Ovary (tissue), 7 donors: ENCODE measurements at regions not wholly inside any gene's neighbourhood (a gene's known extent, or its start where the extent isn't known, plus 50 kb on each side); places are given as distances from the start of the nearest gene placed in this dataset.

Experiments
- DNase-seq, 5 donors: peaks; one replicate each; pipeline ENCODE4 v3.0.0-alpha.2; 2019 to 2020
- H3K27ac ChIP-seq, 2 donors: fragments of 200-600 bp; one replicate each; pipeline versions ENCODE4 v1.5.1 to v1.8.0; 2019 to 2022
- H3K27me3 ChIP-seq: fragments of 200-600 bp; one replicate; pipeline ENCODE4 v1.8.0; 2022
- H3K36me3 ChIP-seq: fragments of 200-600 bp; sonication (generic); one replicate; pipeline ENCODE4 v1.5.1; 2019
- H3K4me1 ChIP-seq: one replicate; pipeline ENCODE4 v1.8.1; 2013; ENCODE audit warnings: mild to moderate bottlenecking, moderate library complexity; ENCODE audit not compliant: insufficient read depth
- H3K4me3 ChIP-seq: fragments of 200-600 bp; sonication (generic); one replicate; pipeline ENCODE4 v1.5.1; 2017
- H3K9me3 ChIP-seq, 2 donors: fragments of 200-600 bp in 1 of 2; sonication (generic) in 1 of 2; one replicate each; pipeline versions ENCODE4 v1.5.1 to v1.8.1; 2013 to 2019; ENCODE audit warnings: mild to moderate bottlenecking in 1 of 2, moderate library complexity in 1 of 2
- EP300 ChIP-seq: sonication (generic); formaldehyde crosslinking; IDR thresholded peaks from one replicate; pipeline ENCODE4 v1.6.1; 2017; ENCODE audit warnings: antibody characterized with exemption
- POLR2A ChIP-seq: fragments of 450-650 bp; IDR thresholded peaks from one replicate; pipeline ENCODE4 v1.6.1; 2017; ENCODE audit warnings: antibody characterized with exemption, mild to moderate bottlenecking, moderate library complexity
- WGBS, 3 donors: extraction: QIAGEN DNeasy Blood & Tissue Kit in 1 of 3; methylation state at CpG; one replicate each; pipeline versions ENCODE4 v1.1.5 to v1.1.7; 2013 to 2017; 5-methylcytosine and 5-hydroxymethylcytosine counted together
- intact Hi-C, 4 donors: fragments of 100-400 bp; cut with DNase I; formaldehyde crosslinking; loops; one replicate each; pipeline versions ENCODE4 v1.11.0 to v1.15.1; 2022 to 2023
- TF ChIP-seq, protein P1 (sequence below), 3 donors: fragments of 450-650 bp in 2 of 3; fragments of 200-600 bp in 1 of 3; IDR thresholded peaks; one replicate each; pipeline versions ENCODE4 v1.5.1 to v1.8.0; 2016 to 2022; ENCODE audit warnings: antibody characterized with exemption in 3 of 3, mild to moderate bottlenecking in 1 of 3
- donor health status: DM: no; HTN: no; CAD: no; lungs with moderate emphysema.
- donor health status: DM: no; HTN: no; CAD: no.
- donor health status: Bipolar disorder and iron deficiency.
- donor health status: DM: no; HTN: no; CAD: no.
- donor health status: DM: yes; HTN: yes; CAD: no.

DNA sequence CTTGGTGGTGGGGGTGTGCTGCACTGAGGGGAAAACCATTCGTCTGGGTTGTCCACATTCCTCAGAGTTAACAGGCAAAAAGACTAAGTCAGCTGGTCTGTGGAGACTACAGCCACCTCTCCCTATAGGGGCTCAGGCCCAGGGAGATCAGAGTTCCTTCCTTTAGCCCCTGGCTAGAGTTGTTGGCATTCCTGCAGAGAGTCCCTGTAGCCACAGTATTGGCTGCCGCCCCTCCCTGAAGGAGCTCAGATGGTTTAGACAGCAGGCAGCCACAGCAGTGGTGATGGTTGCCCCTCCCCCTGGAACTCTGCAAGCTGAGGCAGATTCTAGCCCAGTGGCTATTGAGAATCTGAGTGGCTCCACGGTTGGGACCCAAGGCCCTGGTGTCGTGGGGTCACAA, 1072.5 kb upstream of the ATXN7L3B start:
- no peaks in the 10 kb centered on the region for H3K4me1 ChIP-seq
- intact Hi-C loops: no loop called here
- 57 to 68% (median 59%) methylated on average over 4 of the region's 4 CpGs for WGBS, 3 donors
- no peak overlapping the region for H3K27ac ChIP-seq
- TF ChIP-seq POLR2A (no peak), EP300 (no peak)
- TF ChIP-seq, protein P1, sequence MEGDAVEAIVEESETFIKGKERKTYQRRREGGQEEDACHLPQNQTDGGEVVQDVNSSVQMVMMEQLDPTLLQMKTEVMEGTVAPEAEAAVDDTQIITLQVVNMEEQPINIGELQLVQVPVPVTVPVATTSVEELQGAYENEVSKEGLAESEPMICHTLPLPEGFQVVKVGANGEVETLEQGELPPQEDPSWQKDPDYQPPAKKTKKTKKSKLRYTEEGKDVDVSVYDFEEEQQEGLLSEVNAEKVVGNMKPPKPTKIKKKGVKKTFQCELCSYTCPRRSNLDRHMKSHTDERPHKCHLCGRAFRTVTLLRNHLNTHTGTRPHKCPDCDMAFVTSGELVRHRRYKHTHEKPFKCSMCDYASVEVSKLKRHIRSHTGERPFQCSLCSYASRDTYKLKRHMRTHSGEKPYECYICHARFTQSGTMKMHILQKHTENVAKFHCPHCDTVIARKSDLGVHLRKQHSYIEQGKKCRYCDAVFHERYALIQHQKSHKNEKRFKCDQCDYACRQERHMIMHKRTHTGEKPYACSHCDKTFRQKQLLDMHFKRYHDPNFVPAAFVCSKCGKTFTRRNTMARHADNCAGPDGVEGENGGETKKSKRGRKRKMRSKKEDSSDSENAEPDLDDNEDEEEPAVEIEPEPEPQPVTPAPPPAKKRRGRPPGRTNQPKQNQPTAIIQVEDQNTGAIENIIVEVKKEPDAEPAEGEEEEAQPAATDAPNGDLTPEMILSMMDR (IDR thresholded peaks at IDR 0.05): no peak
- no peaks in the 10 kb centered on the region for H3K27me3 ChIP-seq
- no peak overlapping the region for H3K4me3 ChIP-seq
- no peak for DNase-seq
- no peaks in the 10 kb centered on the region for H3K36me3 ChIP-seq
- H3K9me3 ChIP-seq: no peaks in the 10 kb centered on the region

DNA sequence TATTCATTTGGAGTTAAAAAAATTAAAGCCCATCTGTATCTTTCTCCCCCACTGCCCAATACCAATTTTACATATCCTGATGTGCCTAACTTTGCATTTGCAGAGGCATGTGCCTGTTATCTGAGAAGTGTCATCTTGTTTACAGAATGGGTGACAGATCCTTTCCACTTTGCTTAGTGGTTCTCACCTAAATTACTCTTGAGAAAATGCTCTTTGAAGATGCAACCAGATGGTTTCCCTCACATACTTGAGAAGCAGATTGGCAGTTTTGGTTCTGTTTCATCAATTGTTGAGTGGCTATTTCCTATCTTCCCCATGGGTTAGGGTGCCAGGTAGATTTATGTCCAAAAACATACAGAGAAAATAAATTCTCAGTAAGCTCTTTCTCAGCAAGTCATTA, 1051.4 kb upstream of the ATXN7L3B start:
- Histone ChIP-seq H3K27me3 (no peaks in the 10 kb centered on the region), H3K4me3 (no peak overlapping the region), H3K9me3 (no peaks in the 10 kb centered on the region), H3K36me3 (no peaks in the 10 kb centered on the region), H3K4me1 (no peaks in the 10 kb centered on the region), H3K27ac (no peak overlapping the region)
- intact Hi-C loops: no loop called here
- no peak for DNase-seq
- TF ChIP-seq POLR2A (no peak), EP300 (no peak)
- TF ChIP-seq, protein P1 (IDR thresholded peaks at IDR 0.05): no peak

DNA sequence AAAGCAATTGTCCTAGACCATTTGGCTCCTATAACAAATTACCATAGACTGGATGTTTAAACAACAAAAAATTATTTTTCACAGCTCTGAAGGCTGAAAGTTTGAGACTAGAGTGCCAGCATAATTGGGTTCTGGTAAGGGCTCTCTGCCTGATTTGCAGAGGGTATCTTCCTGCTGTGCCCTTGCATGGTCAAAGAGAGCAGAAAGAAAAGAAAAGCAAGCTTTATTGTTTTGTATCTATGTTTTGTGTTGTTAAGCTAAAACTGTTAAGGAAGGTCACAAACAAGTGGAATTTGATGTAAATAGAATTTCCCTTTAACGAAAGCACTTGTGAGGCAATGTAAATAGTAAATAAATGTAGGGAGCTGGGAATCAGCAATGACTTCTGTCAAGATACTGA, 1031.0 kb upstream of the ATXN7L3B start:
- 35 to 62% (median 40%) methylated on average over 1 of the region's 1 CpG for WGBS, 3 donors

DNA sequence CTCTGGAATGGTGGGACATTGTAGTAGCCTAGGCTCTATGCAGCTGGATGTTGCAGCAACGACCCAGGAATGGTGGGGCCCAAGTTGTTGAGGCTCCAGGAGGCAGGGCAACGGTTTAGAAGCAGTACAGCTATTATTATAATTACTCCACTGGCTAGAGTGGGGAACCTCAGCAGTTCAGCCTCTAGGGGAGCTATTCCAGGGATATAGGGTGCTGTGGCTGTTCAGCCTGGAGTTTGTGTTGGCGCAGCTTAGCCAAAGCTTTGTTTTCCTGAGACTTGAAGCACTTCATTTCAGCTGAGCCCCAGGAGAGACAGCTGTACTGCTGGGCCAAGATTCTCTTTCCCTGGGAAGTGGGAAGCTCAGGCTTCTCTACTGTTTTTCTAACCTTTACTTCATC, 1023.0 kb upstream of the ATXN7L3B start:
- no peaks in the 10 kb centered on the region for H3K36me3 ChIP-seq

More for the DNA sequence above, 1031.0 kb upstream of the ATXN7L3B start:
- Histone ChIP-seq H3K36me3 (no peaks in the 10 kb centered on the region), H3K4me1 (no peaks in the 10 kb centered on the region), H3K4me3 (no peak overlapping the region), H3K27me3 (no peaks in the 10 kb centered on the region), H3K27ac (no peak overlapping the region), H3K9me3 (no peaks in the 10 kb centered on the region)
- TF ChIP-seq, protein P1 (IDR thresholded peaks at IDR 0.05): no peak
- TF ChIP-seq POLR2A: no peak
- no peak for TF ChIP-seq EP300
- DNase-seq: no peak
- intact Hi-C loops: no loop called here

More for the DNA sequence above, 1023.0 kb upstream of the ATXN7L3B start:
- Histone ChIP-seq H3K4me1 (no peaks in the 10 kb centered on the region), H3K9me3 (no peaks in the 10 kb centered on the region), H3K27ac (no peak overlapping the region), H3K27me3 (no peaks in the 10 kb centered on the region), H3K4me3 (no peak overlapping the region)
- whole genome bisulfite sequencing, 3 donors: 86 to 93% (median 88%) methylated on average over 3 of the region's 3 CpGs
- no peak for TF ChIP-seq EP300
- no peak for TF ChIP-seq POLR2A
- TF ChIP-seq, protein P1 (IDR thresholded peaks at IDR 0.05): no peak
- DNase-seq: no peak
- intact Hi-C loops: no loop called here
